Cardiac septum (tissue), 1 donor: ENCODE measurements at regions not wholly inside any gene's neighbourhood (a gene's known extent, or its start where the extent isn't known, plus 50 kb on each side); places are given as distances from the start of the nearest gene placed in this dataset. TPM values are rescaled to one million over a fixed set of nuclear protein-coding genes. Genes with fewer than 3 reads are reported as not detected.

Experiments
- microRNA-seq: library from miRNA; unstranded; fragments of <30 nt; microRNA quantifications from one replicate; pipeline ENCODE4 v1.2.0, GENCODE V29; 2020
- donor health status: DM: no; HTN: no; CAD: no.

Small RNA genes lying in the stretch of these regions (microRNA-seq; reads per million reads assigned to microRNA genes)
- gene MIR8052: not detected
